Astrocyte of the cerebellum (primary cell): ENCODE measurements at regions not wholly inside any gene's neighbourhood (a gene's known extent, or its start where the extent isn't known, plus 50 kb on each side); places are given as distances from the start of the nearest gene placed in this dataset.

Experiments used
- DNase-seq: peaks from one replicate; pipeline ENCODE4 v3.0.0-alpha.2; 2011; ENCODE audit warnings: low read depth
- H3K4me3 ChIP-seq: 2 replicates; pipeline ENCODE4 v1.5.1; 2011; ENCODE audit warnings: mild to moderate bottlenecking, low read depth, low read length, moderate library complexity
- in situ Hi-C: cut with HindIII; loops from 2 replicates; pipeline ENCODE4 v1.10.0; 2017; ENCODE audit warnings: low sequenced_read_pairs
- TF ChIP-seq, protein P1 (sequence below): IDR thresholded peaks from 2 replicates; pipeline ENCODE4 v1.5.1; 2012; ENCODE audit warnings: low read length, low read depth, moderate library complexity, mild to moderate bottlenecking; ENCODE audit errors: missing control alignments

DNA sequence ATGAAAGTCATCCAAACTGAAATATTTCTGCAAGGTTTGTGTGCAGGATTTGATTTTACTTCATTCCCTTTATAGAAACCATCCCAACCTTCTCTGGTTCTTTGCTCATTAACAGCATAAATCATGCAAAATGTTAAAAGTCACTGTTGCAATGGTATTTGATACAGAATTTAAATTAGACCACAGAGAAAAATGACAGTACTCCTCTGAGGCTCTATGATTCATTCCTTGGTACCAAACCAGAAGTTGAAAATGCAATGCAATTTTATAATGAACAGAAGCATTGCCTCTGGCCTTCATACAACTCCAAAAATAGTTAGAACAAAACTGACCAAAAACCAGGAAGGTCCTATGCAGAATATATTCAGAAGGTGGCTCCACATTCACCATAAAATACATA, 607.1 kb downstream of the TLE1 start:
- DNase-seq, result peak; percentile 60
- TF ChIP-seq, protein P1, sequence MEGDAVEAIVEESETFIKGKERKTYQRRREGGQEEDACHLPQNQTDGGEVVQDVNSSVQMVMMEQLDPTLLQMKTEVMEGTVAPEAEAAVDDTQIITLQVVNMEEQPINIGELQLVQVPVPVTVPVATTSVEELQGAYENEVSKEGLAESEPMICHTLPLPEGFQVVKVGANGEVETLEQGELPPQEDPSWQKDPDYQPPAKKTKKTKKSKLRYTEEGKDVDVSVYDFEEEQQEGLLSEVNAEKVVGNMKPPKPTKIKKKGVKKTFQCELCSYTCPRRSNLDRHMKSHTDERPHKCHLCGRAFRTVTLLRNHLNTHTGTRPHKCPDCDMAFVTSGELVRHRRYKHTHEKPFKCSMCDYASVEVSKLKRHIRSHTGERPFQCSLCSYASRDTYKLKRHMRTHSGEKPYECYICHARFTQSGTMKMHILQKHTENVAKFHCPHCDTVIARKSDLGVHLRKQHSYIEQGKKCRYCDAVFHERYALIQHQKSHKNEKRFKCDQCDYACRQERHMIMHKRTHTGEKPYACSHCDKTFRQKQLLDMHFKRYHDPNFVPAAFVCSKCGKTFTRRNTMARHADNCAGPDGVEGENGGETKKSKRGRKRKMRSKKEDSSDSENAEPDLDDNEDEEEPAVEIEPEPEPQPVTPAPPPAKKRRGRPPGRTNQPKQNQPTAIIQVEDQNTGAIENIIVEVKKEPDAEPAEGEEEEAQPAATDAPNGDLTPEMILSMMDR, result no peak
- in situ Hi-C loops, result no loop called here
- no peak overlapping the region for H3K4me3 ChIP-seq

DNA sequence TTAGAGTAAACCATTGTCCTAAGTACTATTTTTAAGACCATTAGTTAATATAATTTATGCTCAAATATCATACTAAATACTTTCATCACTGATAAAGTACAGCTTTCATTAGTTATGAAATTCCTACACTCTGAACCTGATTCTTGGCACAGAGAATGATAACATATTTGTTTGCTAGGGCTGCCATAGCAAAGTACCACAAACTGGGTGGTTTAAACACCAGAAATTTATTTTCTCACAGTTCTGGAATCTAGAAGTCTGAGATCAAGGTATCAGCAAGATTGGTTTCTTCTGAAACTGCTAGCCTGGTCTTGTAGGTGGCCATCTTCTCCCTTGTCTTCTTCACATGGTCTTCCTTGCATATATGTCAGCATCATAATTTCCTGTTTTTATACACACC, 608.4 kb downstream of the TLE1 start:
- in situ Hi-C loops, result no loop called here
- H3K4me3 ChIP-seq, result no peak overlapping the region
- no peak for DNase-seq
- TF ChIP-seq, protein P1, result no peak

DNA sequence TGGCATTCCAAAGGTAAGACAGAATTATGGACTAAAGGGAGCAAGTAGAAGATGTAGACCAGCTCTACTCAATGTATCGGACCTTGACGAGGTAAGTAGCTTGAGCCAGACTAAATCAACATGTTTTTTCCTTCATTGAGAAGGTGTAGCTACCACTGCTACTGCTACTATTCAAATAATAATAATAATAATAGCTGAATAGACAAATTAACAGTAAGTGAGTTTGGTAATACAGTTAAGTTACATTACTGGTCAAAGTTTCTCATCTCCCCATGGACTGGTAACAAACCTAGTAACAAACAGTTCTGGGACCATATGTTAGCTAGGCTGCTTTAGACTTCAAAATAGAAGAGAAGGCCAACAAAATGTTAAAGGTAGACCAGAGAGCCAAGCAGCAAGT, 609.2 kb downstream of the TLE1 start:
- no peak overlapping the region for H3K4me3 ChIP-seq
- DNase-seq, result no peak
- in situ Hi-C loops, result no loop called here
- TF ChIP-seq, protein P1, result no peak

DNA sequence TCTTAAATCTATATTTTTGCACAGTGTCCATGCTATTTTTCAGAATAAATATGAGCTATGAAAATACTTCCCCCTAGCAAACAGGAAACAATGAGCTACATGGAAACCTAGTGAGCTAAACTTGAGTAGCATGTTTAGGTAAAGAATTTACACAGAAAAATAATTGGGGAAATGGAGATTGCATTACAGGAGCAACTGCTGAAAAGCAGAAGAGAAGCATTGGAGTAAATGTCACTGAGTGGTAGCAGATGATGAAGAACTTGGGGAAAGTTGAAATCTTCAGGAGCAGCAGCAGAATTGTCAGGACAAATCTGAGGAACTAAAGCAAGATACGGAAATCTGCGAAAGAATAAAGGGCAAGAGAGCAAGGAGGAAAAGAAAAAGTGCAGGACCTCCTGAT, 610.3 kb downstream of the TLE1 start:
- H3K4me3 ChIP-seq, result no peak overlapping the region
- no peak for DNase-seq
- in situ Hi-C loops, result no loop called here
- TF ChIP-seq, protein P1, result no peak

DNA sequence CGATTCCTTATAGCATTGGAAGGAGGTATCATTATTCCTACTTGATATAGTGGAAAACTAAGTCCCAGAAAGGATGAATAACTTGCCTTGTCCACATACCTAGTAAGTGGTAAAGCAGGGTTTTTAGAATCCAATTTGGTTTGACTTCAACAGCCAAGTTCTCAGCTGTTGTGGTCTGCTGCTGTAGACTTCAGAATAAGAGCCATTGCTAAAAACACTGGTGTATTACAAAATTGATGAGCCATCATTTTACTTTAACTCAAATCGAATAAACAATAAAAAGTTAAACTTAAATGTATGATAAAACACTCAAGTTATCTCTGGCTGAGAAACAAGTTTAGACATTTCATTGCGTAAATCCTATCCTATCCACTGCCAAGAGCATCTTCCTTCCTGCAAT, 610.8 kb downstream of the TLE1 start:
- TF ChIP-seq, protein P1, result no peak
- in situ Hi-C loops, result no loop called here
- no peak for DNase-seq
- no peak overlapping the region for H3K4me3 ChIP-seq

DNA sequence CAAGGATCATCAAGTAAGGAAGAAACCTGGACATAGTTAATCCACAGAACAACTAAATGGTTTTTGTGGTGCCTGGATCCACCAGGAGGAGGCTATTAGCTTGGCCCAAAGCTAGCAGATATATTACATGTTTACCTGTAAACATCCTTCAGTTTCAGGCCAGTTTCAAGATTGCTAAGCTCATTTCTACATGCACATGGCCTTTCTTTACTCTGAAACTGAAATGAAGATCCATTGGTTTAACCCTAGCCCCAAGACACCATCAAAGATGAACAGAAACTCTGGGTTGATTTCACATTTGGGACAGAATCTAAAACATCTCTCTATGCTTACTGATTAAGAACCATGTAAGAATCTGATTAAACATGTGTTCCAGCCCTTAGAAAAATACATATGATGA, 611.8 kb downstream of the TLE1 start:
- DNase-seq, result no peak
- in situ Hi-C loops, result no loop called here
- no peak overlapping the region for H3K4me3 ChIP-seq
- TF ChIP-seq, protein P1, result no peak

DNA sequence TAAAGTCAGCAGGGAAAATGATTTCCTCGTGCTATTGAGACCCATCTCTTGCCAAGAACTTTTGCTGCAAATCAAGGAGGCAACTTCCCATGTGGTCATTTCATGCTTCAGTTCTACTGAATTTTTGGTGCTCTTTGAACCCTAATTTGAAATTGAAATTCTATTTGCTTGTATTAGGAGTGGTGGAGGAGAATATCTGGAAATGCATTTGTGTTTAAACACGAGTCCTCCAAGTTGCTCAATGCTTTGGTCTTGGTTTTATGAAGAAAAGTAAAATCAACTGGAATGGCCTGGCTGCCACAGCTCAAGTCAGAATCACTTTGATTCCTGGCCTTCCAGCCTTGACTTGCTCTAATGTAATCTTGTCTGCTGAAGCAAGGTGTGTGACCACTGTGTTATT, 613.2 kb downstream of the TLE1 start:
- in situ Hi-C loops, result no loop called here
- DNase-seq, result no peak
- no peak overlapping the region for H3K4me3 ChIP-seq
- TF ChIP-seq, protein P1, result no peak
